Uterus (tissue), 2 donors: ENCODE measurements at regions not wholly inside any gene's neighbourhood (a gene's known extent, or its start where the extent isn't known, plus 50 kb on each side); places are given as distances from the start of the nearest gene placed in this dataset.

Source experiments
- POLR2A ChIP-seq, 2 donors: fragments of 450-650 bp; IDR thresholded peaks; one replicate each; pipeline ENCODE4 v1.6.1; 2016; ENCODE audit warnings: antibody characterized with exemption in 2 of 2, mild to moderate bottlenecking in 1 of 2, moderate library complexity in 1 of 2
- TF ChIP-seq, protein P1 (sequence below), 4 experiments: fragments of 200-600 bp in 2 of 4; fragments of 450-650 bp in 2 of 4; sonication (generic) in 2 of 4; IDR thresholded peaks; one replicate each; pipeline ENCODE4 v1.5.1; 2016 to 2019; ENCODE audit warnings: antibody characterized with exemption in 4 of 4, mild to moderate bottlenecking in 2 of 4, moderate library complexity in 1 of 4

DNA sequence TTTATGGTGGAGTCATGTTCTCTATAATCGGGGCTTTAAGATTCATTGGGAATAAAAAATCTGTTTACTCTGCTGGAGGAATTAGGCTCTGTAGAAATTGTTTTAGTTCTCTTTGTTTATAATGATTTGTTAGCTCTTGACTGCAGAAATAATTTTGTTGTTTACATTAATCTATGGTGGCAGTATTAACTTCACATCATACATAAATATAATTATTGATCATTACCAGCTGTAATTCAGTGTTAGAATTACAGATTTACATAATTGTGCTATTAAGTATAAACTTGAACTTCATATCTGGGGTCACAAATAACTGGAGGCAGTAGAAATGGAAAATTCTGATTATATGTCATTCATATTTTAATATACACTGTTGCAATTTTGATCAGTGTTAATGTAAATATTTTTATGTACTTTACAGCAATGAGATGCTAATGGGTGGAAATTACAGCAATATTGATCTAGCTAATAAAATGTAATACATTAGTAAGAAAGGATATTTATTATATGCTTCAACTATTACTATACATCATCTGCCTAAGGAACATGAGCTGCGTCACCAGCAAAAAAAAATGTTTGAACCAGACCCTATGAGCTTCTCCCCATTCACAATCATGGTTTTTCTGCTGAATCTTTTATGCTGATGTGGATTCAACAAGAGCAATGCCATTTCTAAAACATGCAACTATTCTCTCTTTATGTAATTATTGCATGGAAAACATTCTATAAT is 846.6 kb downstream of the NR2F1-AS1 start:
- TF ChIP-seq, protein P1, sequence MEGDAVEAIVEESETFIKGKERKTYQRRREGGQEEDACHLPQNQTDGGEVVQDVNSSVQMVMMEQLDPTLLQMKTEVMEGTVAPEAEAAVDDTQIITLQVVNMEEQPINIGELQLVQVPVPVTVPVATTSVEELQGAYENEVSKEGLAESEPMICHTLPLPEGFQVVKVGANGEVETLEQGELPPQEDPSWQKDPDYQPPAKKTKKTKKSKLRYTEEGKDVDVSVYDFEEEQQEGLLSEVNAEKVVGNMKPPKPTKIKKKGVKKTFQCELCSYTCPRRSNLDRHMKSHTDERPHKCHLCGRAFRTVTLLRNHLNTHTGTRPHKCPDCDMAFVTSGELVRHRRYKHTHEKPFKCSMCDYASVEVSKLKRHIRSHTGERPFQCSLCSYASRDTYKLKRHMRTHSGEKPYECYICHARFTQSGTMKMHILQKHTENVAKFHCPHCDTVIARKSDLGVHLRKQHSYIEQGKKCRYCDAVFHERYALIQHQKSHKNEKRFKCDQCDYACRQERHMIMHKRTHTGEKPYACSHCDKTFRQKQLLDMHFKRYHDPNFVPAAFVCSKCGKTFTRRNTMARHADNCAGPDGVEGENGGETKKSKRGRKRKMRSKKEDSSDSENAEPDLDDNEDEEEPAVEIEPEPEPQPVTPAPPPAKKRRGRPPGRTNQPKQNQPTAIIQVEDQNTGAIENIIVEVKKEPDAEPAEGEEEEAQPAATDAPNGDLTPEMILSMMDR (IDR thresholded peaks at IDR 0.05): no peak
- TF ChIP-seq POLR2A (IDR thresholded peaks at IDR 0.05): no peak
